GM12891 (cell line): ENCODE measurements at regions not wholly inside any gene's neighbourhood (a gene's known extent, or its start where the extent isn't known, plus 50 kb on each side); places are given as distances from the start of the nearest gene placed in this dataset.

ENCODE experiments used
- DNase-seq: peaks from one replicate; pipeline ENCODE4 v3.0.0; 2011; ENCODE audit warnings: low spot score; ENCODE audit not compliant: insufficient read length
- FAIRE-seq: peaks from 2 replicates; lab custom pipeline; 2011; peaks lifted over from hg19 to GRCh38; lab: Jason Lieb, UNC
- PAX5 ChIP-seq: IDR thresholded peaks from 2 replicates; pipeline ENCODE4 v1.6.1; 2011; ENCODE audit warnings: low read length, moderate library complexity, mild to moderate bottlenecking; ENCODE audit not compliant: insufficient read depth, severe bottlenecking
- POLR2A ChIP-seq: IDR thresholded peaks from 2 replicates; pipeline ENCODE4 v1.6.1; 2011; ENCODE audit warnings: low read depth, low read length, control low read depth
- POLR2AphosphoS5 ChIP-seq: IDR thresholded peaks from 2 replicates; pipeline ENCODE4 v1.6.1; 2011; ENCODE audit warnings: low read depth, low read length, control low read depth
- POU2F2 ChIP-seq: IDR thresholded peaks from 2 replicates; pipeline ENCODE4 v1.6.1; 2011; ENCODE audit warnings: low read depth, mild to moderate bottlenecking, control low read depth, low read length, moderate library complexity
- SPI1 ChIP-seq: IDR thresholded peaks from 2 replicates; pipeline ENCODE4 v1.6.1; 2011; ENCODE audit warnings: low read depth, low read length, control low read depth
- TAF1 ChIP-seq: IDR thresholded peaks from 2 replicates; pipeline ENCODE4 v1.6.1; 2011; ENCODE audit warnings: low read depth, low read length, control low read depth

DNA sequence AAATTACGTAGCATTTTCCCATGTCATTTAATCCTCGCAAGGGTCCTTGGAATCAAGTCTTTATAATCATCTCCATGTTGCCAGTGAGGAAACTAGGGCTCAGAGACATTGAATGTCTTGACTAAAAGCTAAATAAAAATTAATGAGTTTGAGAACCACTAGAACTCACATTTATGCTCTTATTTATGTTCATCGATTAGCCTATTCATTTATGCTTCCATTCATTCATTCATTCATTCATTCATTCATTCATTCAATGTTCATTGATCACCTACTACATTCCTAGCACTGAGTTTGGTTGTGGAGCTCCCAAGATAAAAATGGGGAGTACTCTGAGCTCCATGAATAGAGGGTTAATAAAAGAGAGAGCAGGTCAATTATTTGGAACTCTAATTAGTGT, 59.7 kb downstream of the KCNA1 start:
- no peak for TF ChIP-seq SPI1
- TF ChIP-seq POLR2A, result no peak
- no peak for TF ChIP-seq POU2F2
- TF ChIP-seq PAX5, result no peak
- TF ChIP-seq TAF1, result no peak
- no peak for TF ChIP-seq POLR2AphosphoS5
- FAIRE-seq, result no peak
- no peak for DNase-seq

DNA sequence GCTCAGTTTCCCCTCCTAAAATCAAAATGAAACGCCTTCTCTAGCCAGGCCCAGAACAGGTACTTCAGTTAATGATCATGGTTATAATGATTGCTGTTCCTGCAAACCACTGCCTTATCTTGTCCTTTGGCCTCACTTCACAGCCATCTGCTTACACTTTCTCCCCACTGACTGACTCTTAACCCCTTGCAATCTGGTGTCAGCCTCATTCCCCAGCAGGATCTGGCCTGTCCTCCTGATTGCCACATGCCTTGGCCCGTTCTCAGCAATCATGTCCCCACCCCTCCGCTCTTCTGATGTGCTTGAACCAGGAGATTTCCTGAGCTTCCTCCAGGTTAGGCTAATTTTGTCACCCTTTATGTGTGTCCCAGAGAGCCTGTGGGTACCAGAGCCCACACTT, 64.5 kb downstream of the KCNA1 start:
- TF ChIP-seq POU2F2 (no peak), TAF1 (no peak), POLR2A (no peak), SPI1 (no peak), PAX5 (no peak), POLR2AphosphoS5 (no peak)

DNA sequence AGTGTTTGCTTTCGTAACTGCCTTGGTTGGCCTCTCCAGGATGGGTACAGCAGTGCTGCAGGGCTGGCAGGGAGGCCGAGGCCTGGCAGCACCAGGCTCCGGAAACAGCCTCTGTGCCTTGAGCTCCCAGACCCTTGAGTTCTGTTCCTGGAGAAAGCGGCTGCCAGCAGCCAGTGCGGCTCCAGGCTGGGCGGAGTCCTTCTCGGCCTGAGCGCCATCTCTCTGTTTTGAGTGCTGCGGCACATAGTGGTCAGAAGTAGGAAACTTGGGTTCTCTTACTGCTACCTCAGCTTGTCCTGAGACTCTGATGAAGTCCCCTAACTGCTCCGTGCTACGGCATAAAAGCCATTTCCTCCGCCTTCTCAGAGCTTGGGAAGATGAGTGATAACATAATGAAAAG, 65.9 kb downstream of the KCNA1 start:
- FAIRE-seq (no peak), DNase-seq (no peak)

More for the DNA sequence above, 64.5 kb downstream of the KCNA1 start:
- FAIRE-seq (no peak), DNase-seq (no peak)

DNA sequence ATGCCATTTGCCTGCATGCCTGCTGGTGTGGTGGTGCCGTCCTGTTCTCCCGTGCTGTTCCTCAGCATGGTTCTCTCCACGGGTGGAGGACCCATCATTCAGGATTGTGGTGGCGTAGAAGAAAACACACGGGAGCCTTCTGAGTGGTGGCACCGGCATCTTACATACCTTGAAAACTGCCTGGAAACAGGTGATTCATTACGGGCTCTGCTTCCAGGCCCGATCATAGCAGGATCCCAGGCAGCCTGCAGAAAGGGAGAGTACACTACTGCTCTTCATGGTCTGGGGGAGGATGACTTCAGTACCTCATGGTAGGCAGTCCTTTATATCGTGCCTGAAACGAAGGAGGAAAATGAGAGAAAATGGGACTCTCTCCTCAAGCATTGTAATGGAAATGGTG, 66.6 kb upstream of the KCNA5 start:
- DNase-seq, result no peak
- FAIRE-seq, result no peak
- TF ChIP-seq TAF1 (no peak), POU2F2 (no peak)

More for the DNA sequence above, 65.9 kb downstream of the KCNA1 start:
- TF ChIP-seq POLR2AphosphoS5 (no peak), POLR2A (no peak), TAF1 (no peak), PAX5 (no peak), SPI1 (no peak), POU2F2 (no peak)

- DNase-seq, result no peak
- no peak for TF ChIP-seq POLR2A
- no peak for TF ChIP-seq POU2F2
- no peak for TF ChIP-seq POLR2AphosphoS5
- no peak for TF ChIP-seq PAX5
- no peak for TF ChIP-seq TAF1
- TF ChIP-seq SPI1, result no peak
- no peak for FAIRE-seq
Measured at GRCh38 chr12:4978737-4979136, 64.9 kb upstream of the KCNA5 start.

DNA sequence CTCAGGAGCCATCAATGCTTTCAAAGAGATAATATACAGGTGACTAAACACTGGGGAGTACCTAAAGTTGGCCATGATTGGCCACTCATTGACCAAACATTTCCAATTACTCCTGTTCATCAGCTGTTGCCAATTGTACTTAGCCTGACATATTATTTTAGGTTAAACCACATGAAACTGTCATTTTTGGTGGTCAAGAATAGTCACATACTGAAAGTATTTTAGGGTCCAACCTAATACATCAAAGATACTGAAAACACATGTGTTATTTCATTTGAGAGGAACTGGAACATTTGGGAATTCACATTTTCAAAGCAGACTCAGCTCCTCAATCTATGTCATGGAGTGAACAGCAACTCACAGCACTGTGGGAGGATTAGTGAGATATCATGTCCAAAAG, 63.9 kb upstream of the KCNA5 start:
- no peak for DNase-seq
- no peak for TF ChIP-seq POLR2AphosphoS5
- TF ChIP-seq SPI1, result peak; percentile 73
- no peak for TF ChIP-seq POU2F2
- no peak for TF ChIP-seq POLR2A
- TF ChIP-seq TAF1, result no peak
- no peak for TF ChIP-seq PAX5
- FAIRE-seq, result no peak

DNA sequence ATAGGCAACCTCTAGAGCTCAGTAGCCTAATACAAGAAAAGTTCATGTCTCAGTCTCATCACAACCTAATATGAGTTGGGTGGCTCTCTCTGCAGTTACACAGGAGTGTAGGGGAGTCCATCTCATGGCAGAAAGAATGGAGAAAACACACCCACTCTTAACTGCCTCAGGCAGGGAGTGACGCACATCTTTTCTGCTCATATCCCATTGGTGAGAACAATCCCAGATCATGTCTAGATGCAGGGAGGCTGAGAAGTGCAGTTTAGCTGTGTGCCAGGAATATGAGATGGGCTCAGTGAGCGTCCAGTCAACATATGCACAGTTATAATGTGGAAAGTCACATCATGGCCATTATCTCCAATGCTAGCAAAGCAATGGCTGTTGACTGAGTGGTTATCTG, 59.3 kb upstream of the KCNA5 start:
- no peak for FAIRE-seq
- TF ChIP-seq POU2F2 (no peak), SPI1 (no peak), TAF1 (no peak), POLR2AphosphoS5 (no peak), POLR2A (no peak), PAX5 (no peak)
- no peak for DNase-seq

- DNase-seq (no peak), FAIRE-seq (no peak)
Measured at GRCh38 chr12:4984971-4985370, 58.7 kb upstream of the KCNA5 start.

DNA sequence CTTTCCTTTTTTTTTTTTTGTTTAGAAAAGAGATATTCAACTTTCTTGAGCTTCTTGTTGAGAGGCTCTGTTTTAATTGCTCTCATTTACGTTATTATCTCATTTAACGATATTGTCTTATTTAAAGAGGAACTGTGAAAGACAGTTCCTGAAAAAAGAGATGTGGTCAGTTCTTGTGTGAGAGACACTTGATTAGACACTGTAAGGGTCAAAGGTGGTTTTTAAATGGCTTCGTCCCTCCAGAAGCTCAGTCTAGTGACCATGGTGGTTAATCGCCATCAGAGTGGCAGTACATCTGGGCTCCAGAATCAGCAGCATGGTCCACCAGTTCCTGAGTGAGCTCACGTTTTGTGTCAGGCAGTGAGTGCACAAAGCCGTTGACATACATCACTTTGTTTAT, 57.9 kb upstream of the KCNA5 start:
- DNase-seq (no peak), FAIRE-seq (peak; percentile 28)
- TF ChIP-seq PAX5 (no peak), SPI1 (peak; percentile 87)

More at GRCh38 chr12:4984971-4985370, 58.7 kb upstream of the KCNA5 start:
- TF ChIP-seq TAF1 (no peak), POU2F2 (no peak), POLR2AphosphoS5 (no peak), POLR2A (no peak), PAX5 (no peak), SPI1 (no peak)
